ENCODE measurements at regions not wholly inside any gene's neighbourhood (a gene's known extent, or its start where the extent isn't known, plus 50 kb on each side); places are given as distances from the start of the nearest gene placed in this dataset.

DNA sequence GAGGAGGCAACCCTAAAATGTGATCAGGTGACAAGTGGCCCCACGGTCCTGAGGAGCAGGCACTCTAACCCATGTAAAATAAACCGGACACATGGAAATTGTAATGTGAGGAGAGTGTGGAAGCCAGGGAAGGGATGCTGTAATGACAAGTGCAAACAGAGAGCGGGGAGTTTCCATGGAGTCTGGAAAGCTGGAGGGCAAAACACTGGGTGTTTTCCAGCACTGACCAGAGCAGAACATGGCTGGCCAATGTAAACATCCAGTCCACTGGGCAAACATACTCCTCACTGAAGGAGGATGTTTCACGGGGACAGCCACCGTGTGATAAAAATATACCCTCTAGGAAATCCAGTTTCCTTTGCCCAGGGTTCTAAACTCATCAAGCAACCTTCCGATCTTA lies 219.0 kb upstream of the JARID2 start (continued):
- no peak for TF ChIP-seq ZBED4 (CRISPR knock-in tag; IDR thresholded peaks at IDR 0.05; ENCODE audit: borderline replicate concordance)
- TF ChIP-seq MAFF (IDR thresholded peaks at IDR 0.05; ENCODE audit: low read depth, low read length), result no peak
- TF ChIP-seq THRA (CRISPR knock-in tag; IDR thresholded peaks at IDR 0.05; ENCODE audit: borderline replicate concordance), result 0 out of 2 replicates have a peak, but pooled peaks have one; percentile 25
- peak; percentile 40; the same call in 1 of the 2 replicates for TF ChIP-seq KDM1A (CRISPR knock-in tag; IDR thresholded peaks at IDR 0.05)
- TF ChIP-seq, protein P1, sequence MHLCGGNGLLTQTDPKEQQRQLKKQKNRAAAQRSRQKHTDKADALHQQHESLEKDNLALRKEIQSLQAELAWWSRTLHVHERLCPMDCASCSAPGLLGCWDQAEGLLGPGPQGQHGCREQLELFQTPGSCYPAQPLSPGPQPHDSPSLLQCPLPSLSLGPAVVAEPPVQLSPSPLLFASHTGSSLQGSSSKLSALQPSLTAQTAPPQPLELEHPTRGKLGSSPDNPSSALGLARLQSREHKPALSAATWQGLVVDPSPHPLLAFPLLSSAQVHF (CRISPR knock-in tag; IDR thresholded peaks at IDR 0.05), result no peak
- TF ChIP-seq MXI1 (IDR thresholded peaks at IDR 0.05; ENCODE audit: borderline replicate concordance, low read depth, low read length), result peak; percentile 50; the same call in 1 of the 3 replicates
- TF ChIP-seq NR2C2 (CRISPR knock-in tag; IDR thresholded peaks at IDR 0.05; ENCODE audit: borderline replicate concordance), result no peak
- no peak for TF ChIP-seq ZNF891 (CRISPR knock-in tag; IDR thresholded peaks at IDR 0.05)
- no peak for TF ChIP-seq ZFAT (CRISPR knock-in tag; conservative IDR thresholded peaks at IDR 0.05)
- no peak for TF ChIP-seq SP1 (IDR thresholded peaks at IDR 0.05)
- no peak for TF ChIP-seq SP1 (CRISPR knock-in tag; IDR thresholded peaks at IDR 0.05)
- TF ChIP-seq RFX1 (IDR thresholded peaks at IDR 0.05), result peak; percentile 46; the same call in 1 of the 2 replicates
- TF ChIP-seq ZNF263 (CRISPR knock-in tag; IDR thresholded peaks at IDR 0.05), result no peak
- TF ChIP-seq ZBTB3 (CRISPR knock-in tag; IDR thresholded peaks at IDR 0.05; ENCODE audit: borderline replicate concordance, low read depth), result 0 out of 2 replicates have a peak, but pooled peaks have one; percentile 32
- TF ChIP-seq TAF1 (CRISPR knock-in tag; IDR thresholded peaks at IDR 0.05), result no peak
- TF ChIP-seq ZNF281 (CRISPR knock-in tag; IDR thresholded peaks at IDR 0.05; ENCODE audit: borderline replicate concordance), result no peak
- no peak for TF ChIP-seq ZIK1 (CRISPR knock-in tag; IDR thresholded peaks at IDR 0.05; ENCODE audit: borderline replicate concordance, low read depth)
- no peak for TF ChIP-seq KLF11 (CRISPR knock-in tag; IDR thresholded peaks at IDR 0.05)
- TF ChIP-seq ZNF678 (CRISPR knock-in tag; IDR thresholded peaks at IDR 0.05), result no peak
- TF ChIP-seq MIER3 (CRISPR knock-in tag; IDR thresholded peaks at IDR 0.05; ENCODE audit: borderline replicate concordance), result no peak
- 0 out of 2 replicates have a peak, but pooled peaks have one; percentile 8 for TF ChIP-seq FOXP1 (IDR thresholded peaks at IDR 0.05)
- peak; percentile 62 for TF ChIP-seq FOXP1 (CRISPR knock-in tag; IDR thresholded peaks at IDR 0.05)
- 0 out of 2 replicates have a peak, but pooled peaks have one; percentile 23 for TF ChIP-seq ZMYM2 (CRISPR knock-in tag; IDR thresholded peaks at IDR 0.05)
- no peak for TF ChIP-seq KDM5B (CRISPR knock-in tag; IDR thresholded peaks at IDR 0.05; ENCODE audit: borderline replicate concordance)
- no peak for TF ChIP-seq ZNF546 (CRISPR knock-in tag; conservative IDR thresholded peaks at IDR 0.05)
- TF ChIP-seq SMYD3 (CRISPR knock-in tag; IDR thresholded peaks at IDR 0.05), result peak; percentile 60; the same call in 1 of the 2 replicates

Measured in HepG2 (cell line).